Endodermal cell (in vitro differentiated cells): ENCODE measurements at regions not wholly inside any gene's neighbourhood (a gene's known extent, or its start where the extent isn't known, plus 50 kb on each side); places are given as distances from the start of the nearest gene placed in this dataset.
"Not testable (repeated sequence)": the region's sequence is repeated elsewhere in the genome, so short reads cannot be mapped to it uniquely, and the experiment has no call there.

Source experiments
- DNase-seq: peaks from one replicate; pipeline ENCODE4 v3.0.0-alpha.2; 2017
- H3K27ac ChIP-seq: 2 replicates; pipeline ENCODE4 v1.5.1; 2013; ENCODE audit warnings: mild to moderate bottlenecking, low read depth, low read length, moderate library complexity
- H3K27me3 ChIP-seq: 2 replicates; pipeline ENCODE4 v1.6.1; 2013; ENCODE audit warnings: mild to moderate bottlenecking, low read length, moderate library complexity; ENCODE audit not compliant: insufficient read depth, control insufficient read depth, poor library complexity, severe bottlenecking
- H3K36me3 ChIP-seq: 2 replicates; pipeline ENCODE4 v1.7.0; 2013; ENCODE audit warnings: mild to moderate bottlenecking, low read length, moderate library complexity; ENCODE audit not compliant: control insufficient read depth, insufficient read depth
- H3K4me1 ChIP-seq: one replicate; pipeline ENCODE4 v1.7.0; 2013; ENCODE audit warnings: low read length; ENCODE audit not compliant: control insufficient read depth, insufficient read depth
- H3K4me3 ChIP-seq: 2 replicates; pipeline ENCODE4 v1.5.1; 2013; ENCODE audit warnings: mild to moderate bottlenecking, low read length, moderate library complexity
- H3K9ac ChIP-seq: 2 replicates; pipeline ENCODE4 v1.6.1; 2013; ENCODE audit warnings: mild to moderate bottlenecking, low read length, moderate library complexity; ENCODE audit not compliant: poor library complexity, severe bottlenecking; ENCODE audit errors: extremely low read depth
- H3K9me3 ChIP-seq: 2 replicates; pipeline ENCODE4 v1.6.1; 2013; ENCODE audit warnings: mild to moderate bottlenecking, low read length, moderate library complexity; ENCODE audit not compliant: control insufficient read depth
- H3K27ac Mint-ChIP-seq: 2 replicates; pipeline ENCODE4 v1.8.0; 2020; ENCODE audit warnings: mixed read lengths
- H3K27me3 Mint-ChIP-seq: 2 replicates; pipeline ENCODE4 v1.8.0; 2021; ENCODE audit warnings: mild to moderate bottlenecking, mixed read lengths; ENCODE audit not compliant: insufficient read depth
- H3K36me3 Mint-ChIP-seq: 2 replicates; pipeline ENCODE4 v1.8.0; 2020; ENCODE audit warnings: low read depth, mixed read lengths
- H3K4me1 Mint-ChIP-seq: 2 replicates; pipeline ENCODE4 v1.8.0; 2020; ENCODE audit warnings: mixed read lengths
- H3K4me3 Mint-ChIP-seq: 2 replicates; pipeline ENCODE4 v1.8.0; 2020; ENCODE audit warnings: mild to moderate bottlenecking, moderate library complexity, mixed read lengths
- H3K9me3 Mint-ChIP-seq: 2 replicates; pipeline ENCODE4 v1.8.0; 2020; ENCODE audit warnings: mild to moderate bottlenecking, mixed read lengths
- WGBS, 2 experiments: methylation state at CpG; one replicate each; pipeline versions ENCODE4 v1.1.5 to v1.1.7; 2013; ENCODE audit warnings: missing lambda C conversion rate in 2 of 2, mixed read lengths in 1 of 2; ENCODE audit not compliant: insufficient coverage in 1 of 2, insufficient read length in 1 of 2; 5-methylcytosine and 5-hydroxymethylcytosine counted together
- TF ChIP-seq, protein P1 (sequence below): fragments of 200-600 bp; sonication (generic); conservative IDR thresholded peaks from 2 replicates; pipeline ENCODE4 v1.5.0; 2021; ENCODE audit warnings: antibody characterized with exemption, mild to moderate bottlenecking

DNA sequence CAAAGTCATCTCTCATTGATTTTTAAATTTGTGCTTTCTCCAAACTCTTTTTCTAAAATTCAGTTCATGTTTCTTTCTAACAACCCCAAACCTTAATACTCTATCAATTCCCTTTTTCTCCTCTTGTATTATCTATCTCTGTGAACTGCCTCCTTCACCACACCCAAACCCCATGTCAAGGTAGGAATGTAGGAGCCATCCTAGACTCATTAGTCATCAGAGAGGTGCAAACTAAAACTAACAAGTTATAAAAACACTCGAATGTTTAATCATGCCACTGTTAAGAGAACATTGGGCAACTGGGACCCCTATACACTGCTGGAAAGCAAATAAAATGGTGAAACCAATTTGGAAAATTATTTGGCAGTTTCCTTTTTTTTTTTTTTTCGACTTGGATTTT is 533.8 kb upstream of the LRRN3 start:
- no peak overlapping the region for H3K27ac Mint-ChIP-seq
- Histone ChIP-seq H3K27ac (no peak overlapping the region), H3K27me3 (no peaks in the 10 kb centered on the region), H3K36me3 (no peaks in the 10 kb centered on the region), H3K9me3 (peaks cover 11% of the 10 kb centered on the region), H3K4me1 (no peaks in the 10 kb centered on the region), H3K4me3 (no peak overlapping the region), H3K9ac (no peak overlapping the region)
- WGBS, 2 experiments, result 83% methylated on average over 1 of the region's 2 CpGs; no CpG with 5 or more reads in 1 of the 2 experiments
- H3K27me3 Mint-ChIP-seq, result no peaks in the 10 kb centered on the region
- H3K4me3 Mint-ChIP-seq, result no peak overlapping the region
- peaks cover 14% of the 10 kb centered on the region for H3K9me3 Mint-ChIP-seq
- no peak for DNase-seq
- no peaks in the 10 kb centered on the region for H3K4me1 Mint-ChIP-seq
- no peaks in the 10 kb centered on the region for H3K36me3 Mint-ChIP-seq
- TF ChIP-seq, protein P1, sequence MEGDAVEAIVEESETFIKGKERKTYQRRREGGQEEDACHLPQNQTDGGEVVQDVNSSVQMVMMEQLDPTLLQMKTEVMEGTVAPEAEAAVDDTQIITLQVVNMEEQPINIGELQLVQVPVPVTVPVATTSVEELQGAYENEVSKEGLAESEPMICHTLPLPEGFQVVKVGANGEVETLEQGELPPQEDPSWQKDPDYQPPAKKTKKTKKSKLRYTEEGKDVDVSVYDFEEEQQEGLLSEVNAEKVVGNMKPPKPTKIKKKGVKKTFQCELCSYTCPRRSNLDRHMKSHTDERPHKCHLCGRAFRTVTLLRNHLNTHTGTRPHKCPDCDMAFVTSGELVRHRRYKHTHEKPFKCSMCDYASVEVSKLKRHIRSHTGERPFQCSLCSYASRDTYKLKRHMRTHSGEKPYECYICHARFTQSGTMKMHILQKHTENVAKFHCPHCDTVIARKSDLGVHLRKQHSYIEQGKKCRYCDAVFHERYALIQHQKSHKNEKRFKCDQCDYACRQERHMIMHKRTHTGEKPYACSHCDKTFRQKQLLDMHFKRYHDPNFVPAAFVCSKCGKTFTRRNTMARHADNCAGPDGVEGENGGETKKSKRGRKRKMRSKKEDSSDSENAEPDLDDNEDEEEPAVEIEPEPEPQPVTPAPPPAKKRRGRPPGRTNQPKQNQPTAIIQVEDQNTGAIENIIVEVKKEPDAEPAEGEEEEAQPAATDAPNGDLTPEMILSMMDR, result no peak

DNA sequence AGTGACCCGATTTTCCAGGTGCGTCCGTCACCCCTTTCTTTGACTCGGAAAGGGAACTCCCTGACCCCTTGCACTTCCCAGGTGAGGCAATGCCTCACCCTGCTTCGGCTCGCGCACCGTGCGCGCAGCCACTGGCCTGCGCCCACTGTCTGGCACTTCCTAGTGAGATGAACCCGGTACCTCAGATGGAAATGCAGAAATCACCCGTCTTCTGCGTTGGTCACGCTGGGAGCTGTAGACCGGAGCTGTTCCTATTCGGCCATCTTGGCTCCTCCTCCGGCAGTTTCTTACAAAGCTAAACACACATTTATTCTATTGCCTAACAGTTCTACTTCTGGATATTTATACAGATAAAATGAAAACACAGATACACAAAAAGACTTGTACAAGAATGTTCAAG is 527.6 kb upstream of the LRRN3 start:
- H3K4me1 ChIP-seq, H3K4me3 ChIP-seq, H3K27ac Mint-ChIP-seq, H3K27me3 ChIP-seq, H3K9me3 ChIP-seq, H3K36me3 ChIP-seq, H3K27ac ChIP-seq, H3K4me3 Mint-ChIP-seq, H3K9ac ChIP-seq, H3K4me1 Mint-ChIP-seq, DNase-seq, H3K36me3 Mint-ChIP-seq, H3K27me3 Mint-ChIP-seq, H3K9me3 Mint-ChIP-seq: not testable (repeated sequence)
- WGBS, 2 experiments, result 88 to 96% methylated on average over 4 to 17 of the region's 18 CpGs

DNA sequence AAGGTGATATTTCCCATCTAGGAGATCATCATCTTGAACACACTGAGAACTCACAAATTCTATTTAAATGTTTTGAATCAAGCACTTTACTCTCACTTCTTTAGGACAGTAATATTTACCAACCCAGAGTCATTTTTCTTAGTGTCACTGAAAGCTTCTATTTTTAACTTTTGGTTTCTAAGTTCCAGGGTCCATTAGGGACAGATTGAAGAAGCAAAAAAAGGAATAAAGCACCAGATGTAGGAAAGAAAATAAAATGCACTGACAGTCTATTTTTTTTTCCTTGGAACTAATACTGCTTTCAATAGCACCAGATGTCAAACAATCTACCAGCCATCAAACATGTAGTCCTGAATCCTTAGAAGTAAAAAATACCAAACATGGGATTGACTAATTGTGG is 526.7 kb upstream of the LRRN3 start:
- no peak overlapping the region for H3K4me3 ChIP-seq
- H3K4me1 ChIP-seq, result no peaks in the 10 kb centered on the region
- TF ChIP-seq, protein P1, result no peak
- H3K9me3 Mint-ChIP-seq, result peaks cover 8% of the 10 kb centered on the region
- H3K9me3 ChIP-seq, result no peaks in the 10 kb centered on the region
- H3K27ac ChIP-seq, result no peak overlapping the region
- no peak overlapping the region for H3K27ac Mint-ChIP-seq
- DNase-seq, result no peak
- H3K27me3 Mint-ChIP-seq, result no peaks in the 10 kb centered on the region
- no peaks in the 10 kb centered on the region for H3K4me1 Mint-ChIP-seq
- no peaks in the 10 kb centered on the region for H3K36me3 Mint-ChIP-seq
- H3K27me3 ChIP-seq, result no peaks in the 10 kb centered on the region
- no peaks in the 10 kb centered on the region for H3K36me3 ChIP-seq
- no peak overlapping the region for H3K4me3 Mint-ChIP-seq
- H3K9ac ChIP-seq, result no peak overlapping the region

DNA sequence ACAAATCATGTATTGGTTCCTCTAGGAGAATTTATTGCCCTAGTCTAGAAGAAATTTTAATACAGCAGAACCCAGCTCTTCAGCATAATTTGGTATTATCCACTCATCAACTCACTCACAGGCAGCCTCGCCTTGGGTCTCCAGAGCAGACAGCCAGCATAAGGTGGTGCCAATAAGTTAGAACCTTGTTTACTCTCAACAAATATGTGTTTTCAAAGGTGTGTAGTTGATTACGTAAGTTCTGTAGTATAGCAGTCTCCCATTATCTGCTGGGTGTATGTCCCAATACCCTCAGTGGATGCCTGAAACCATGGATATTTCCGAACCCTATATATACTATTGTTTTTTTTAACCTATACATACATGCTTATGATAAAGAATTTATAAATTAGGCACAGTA is 522.5 kb upstream of the LRRN3 start:
- DNase-seq, result no peak
- peaks cover 3% of the 10 kb centered on the region for H3K9me3 Mint-ChIP-seq
- no peak overlapping the region for H3K27ac Mint-ChIP-seq
- H3K9me3 ChIP-seq, result no peaks in the 10 kb centered on the region
- no peaks in the 10 kb centered on the region for H3K27me3 Mint-ChIP-seq
- no peaks in the 10 kb centered on the region for H3K4me1 ChIP-seq
- no peak overlapping the region for H3K4me3 ChIP-seq
- no peak overlapping the region for H3K9ac ChIP-seq
- no peak overlapping the region for H3K27ac ChIP-seq
- H3K4me1 Mint-ChIP-seq, result no peaks in the 10 kb centered on the region
- no peak overlapping the region for H3K4me3 Mint-ChIP-seq
- WGBS, 2 experiments, result 92 to 100% methylated on average over 1 to 2 of the region's 3 CpGs
- no peaks in the 10 kb centered on the region for H3K36me3 Mint-ChIP-seq
- TF ChIP-seq, protein P1, result no peak
- no peaks in the 10 kb centered on the region for H3K36me3 ChIP-seq
- no peaks in the 10 kb centered on the region for H3K27me3 ChIP-seq
